T1000 (cell line): ENCODE measurements at regions not wholly inside any gene's neighbourhood (a gene's known extent, or its start where the extent isn't known, plus 50 kb on each side); places are given as distances from the start of the nearest gene placed in this dataset.
"Not testable (repeated sequence)": the region's sequence is repeated elsewhere in the genome, so short reads cannot be mapped to it uniquely, and the experiment has no call there.

Source experiments
- DNase-seq: peaks from one replicate; lab custom pipeline; 2025; ENCODE audit warnings: mixed read lengths; lab: John Stamatoyannopoulos, UW

DNA sequence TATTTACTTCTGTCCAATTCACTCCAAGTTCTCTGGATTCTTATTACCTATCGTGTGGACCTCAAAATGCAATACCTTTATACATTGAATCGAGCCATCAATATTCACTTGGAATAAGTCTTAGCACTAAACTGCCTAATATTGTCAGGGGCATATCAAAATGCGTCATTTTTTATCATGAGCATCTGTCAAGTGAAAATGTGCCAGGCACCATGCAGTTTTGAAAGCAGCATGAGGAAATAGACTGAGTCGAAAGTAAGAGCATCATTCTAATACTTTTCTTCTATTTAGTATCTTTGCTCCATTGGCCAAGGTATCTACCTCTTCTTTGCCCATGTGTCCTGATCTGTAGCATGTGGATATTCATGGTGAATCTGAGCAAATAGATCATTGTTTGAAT, 1193.4 kb downstream of the CDH11 start:
- DNase-seq: no peak

DNA sequence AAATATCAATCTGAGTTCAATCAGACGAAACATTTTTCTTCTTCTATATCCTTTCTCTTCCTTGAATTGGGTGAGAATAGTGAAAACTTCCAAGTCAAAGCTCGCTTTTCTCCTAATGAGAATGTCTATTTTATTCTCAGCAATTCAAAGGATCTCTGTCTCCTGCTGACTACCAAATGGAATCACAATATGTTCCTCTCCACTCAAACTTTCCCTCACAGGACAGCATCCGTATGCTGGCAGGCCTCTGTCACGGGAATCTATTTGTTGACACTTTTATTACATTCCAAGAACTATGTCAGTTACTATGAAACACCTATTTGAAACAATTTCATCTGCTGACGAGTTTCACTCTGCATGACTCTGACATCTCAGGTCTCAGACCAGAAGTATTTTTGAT, 1196.6 kb downstream of the CDH11 start:
- no peak for DNase-seq

DNA sequence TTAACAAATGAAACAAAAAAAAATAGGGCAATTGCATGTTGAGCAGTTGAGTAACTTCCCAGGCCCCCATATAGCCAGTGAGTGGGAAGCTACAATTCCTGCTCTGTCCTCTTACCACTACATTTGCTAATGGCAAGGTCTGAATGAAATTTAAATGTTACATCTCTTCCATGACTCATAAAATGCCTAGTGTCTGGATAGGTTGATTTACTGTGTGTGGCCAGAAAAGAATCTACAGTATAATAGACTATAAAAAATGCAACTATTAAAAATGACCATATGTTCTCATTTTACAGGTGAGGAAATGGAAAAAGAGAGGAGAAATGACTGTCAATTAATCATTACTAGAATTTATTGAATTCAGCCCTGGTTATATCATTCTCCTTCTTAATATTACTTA, 1199.3 kb downstream of the CDH11 start:
- DNase-seq: no peak

DNA sequence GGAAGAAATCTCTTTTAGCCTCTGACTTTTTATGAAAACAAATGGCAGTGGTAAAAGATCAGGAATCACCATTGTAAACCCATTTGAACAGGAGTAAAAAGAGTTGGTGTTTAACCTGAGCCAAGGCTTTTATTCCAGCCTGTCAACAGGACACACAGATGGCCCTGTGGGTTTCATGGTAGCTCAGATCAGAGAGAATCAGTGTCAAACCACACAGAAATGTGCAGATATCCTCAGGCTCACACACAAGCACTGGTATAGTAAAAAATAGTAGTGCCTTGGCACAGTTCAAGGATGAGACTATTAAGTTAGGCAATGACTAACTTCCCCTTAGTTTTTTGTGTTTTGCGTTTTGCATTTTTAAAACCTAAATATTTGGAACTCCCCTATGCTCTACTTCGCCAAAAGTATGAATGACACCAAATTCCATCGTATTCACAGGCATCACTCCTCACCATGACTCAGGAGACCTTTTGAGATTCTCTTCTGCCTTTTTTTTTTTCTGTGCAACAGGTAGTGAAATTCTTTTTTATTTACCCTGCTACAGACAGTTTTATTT, 1200.0 kb downstream of the CDH11 start:
- DNase-seq: no peak

DNA sequence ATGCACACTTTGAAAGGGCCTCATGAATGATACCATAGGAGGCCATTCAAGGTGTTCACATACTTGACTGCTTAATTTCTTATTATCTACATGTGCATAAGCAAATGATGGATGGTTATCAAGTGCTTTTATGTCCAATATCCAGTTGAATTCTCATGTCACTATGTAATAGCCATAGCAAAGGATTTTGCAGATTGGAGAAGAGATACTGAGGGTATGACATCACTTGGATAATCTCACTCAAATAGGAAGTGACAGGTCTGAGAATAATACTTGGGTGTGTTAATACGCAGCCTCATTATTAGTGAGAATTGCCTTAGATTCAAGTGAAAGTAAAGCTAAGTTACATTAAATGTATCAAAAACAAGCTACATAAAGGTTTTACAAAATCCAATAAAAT, 1208.6 kb downstream of the CDH11 start:
- no peak for DNase-seq

DNA sequence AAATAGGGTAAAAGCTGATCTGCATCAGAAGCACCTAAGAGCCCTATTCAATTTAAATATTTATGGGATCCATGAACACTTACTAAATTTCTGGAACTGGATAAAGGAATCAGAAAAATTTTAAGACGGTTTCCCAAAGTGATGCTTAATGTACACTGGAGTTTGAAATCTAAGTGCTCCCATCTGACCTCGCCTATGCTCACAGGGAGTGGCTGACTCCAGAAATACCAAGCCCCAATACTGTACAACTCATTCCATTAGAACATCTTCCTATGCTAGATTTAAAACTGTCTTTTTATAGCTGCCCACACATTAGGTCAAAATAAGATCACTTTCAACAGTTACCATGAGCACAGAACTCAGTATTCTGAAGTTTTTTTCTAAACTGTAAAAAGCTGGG, 1214.6 kb downstream of the CDH11 start:
- DNase-seq: no peak

DNA sequence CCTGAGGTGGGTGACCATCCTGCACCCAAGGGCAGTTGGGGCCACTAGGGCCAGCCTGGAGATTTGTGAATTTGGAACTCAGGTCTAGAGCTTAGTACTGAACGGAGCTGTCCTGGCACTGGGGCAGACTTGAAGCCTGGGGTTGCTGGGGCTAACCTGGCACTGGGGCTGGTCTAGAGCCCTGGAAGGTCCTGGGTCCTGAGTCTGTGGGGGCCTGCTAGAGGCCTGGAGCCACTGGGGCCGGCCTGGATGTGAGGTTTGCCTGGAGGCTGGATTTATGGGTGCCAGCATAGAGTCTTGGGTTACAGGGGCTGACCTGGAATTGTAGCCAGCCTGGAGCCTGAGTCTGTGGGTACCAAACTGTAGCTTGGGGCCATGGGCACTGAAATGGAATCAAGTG, 1216.9 kb downstream of the CDH11 start:
- DNase-seq: no peak

DNA sequence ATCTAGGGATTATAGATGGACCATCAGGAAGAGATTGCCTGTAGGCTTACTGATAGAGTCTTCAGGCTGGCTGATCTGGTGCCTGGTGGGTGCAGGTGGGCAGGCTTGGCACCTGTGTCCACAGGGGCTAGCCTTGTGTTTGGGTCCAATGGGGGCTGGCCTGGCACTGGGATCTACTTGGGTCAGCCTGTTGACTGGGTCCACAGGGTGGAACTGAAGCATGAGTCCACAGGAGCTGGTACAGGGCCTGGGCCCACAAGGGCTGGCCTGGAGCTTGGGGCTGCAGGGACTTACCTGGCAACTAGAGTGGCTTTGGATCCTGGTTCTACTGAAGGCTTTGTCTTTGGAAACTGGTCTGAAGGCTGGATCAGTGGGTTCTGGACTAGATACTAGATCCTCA, 1217.7 kb downstream of the CDH11 start:
- no peak for DNase-seq

DNA sequence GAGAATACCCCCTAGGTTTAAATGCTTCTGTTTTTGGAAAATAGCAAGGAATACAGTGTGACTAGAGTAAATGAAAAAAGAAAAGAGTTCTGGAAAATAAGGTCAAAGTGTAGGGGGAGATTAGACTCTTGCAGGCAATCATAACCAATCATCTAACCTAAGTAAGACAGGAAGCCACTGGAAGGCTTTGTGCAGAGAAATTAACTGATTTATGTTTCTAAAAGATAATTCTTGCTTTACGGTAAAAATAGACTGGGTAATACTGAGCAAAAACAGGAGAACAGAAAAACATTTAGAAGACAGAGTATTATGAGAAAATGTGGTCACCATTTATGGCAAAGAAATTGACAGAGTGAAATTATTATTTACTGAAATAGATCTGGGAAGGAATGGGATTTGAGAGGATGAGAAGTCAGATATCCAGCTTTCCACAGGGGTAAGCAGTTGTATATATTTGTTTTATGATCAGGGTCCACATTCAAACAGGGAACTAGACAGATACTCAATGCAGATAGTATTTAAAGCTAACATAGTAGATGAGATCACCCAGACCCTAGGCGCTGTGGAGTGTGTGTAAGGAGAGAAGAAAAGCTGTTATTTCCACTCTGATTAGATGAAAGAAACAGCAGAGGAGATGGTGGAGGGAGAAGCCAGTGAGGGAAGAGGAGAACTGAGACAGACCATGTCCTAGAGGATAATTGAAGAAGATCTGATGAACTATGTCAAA, 1225.3 kb downstream of the CDH11 start:
- no peak for DNase-seq

DNA sequence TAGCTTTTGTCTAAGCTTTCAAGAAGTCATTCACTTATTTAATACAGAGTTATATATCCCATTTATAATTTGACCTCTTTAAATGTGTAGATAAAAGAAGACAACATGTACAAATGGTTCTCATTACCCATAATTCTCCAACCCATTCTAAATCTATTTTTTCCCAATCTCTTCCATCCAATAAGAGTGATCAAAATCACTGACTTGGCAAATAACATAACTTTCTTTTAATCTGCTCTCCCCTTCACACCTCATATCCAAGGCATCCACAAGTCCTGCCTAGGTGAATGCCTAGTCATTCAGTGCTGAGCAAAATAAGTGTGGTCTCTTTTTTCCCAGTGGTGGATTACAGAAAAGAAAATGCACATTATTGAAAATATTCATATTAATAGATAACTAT, 1231.1 kb downstream of the CDH11 start:
- no peak for DNase-seq

DNA sequence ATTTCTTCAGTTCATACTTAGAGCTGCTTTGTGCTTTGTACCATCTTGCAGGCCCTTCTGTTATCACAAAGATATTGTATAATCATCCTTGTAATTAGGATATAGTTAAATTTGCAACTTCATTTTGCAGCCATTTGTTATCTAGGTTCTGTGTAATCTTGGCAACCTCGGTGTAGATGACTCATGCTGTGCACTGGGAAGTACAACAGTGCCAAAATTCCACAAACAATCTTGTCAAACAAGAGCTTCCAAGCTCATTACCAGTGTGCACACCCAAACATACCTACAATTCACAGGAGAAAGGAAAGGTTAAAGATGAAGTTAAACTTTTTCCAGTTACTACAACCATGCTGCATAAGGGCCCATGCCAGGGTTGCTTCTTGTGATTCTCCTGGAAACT, 1231.8 kb downstream of the CDH11 start:
- DNase-seq: no peak

DNA sequence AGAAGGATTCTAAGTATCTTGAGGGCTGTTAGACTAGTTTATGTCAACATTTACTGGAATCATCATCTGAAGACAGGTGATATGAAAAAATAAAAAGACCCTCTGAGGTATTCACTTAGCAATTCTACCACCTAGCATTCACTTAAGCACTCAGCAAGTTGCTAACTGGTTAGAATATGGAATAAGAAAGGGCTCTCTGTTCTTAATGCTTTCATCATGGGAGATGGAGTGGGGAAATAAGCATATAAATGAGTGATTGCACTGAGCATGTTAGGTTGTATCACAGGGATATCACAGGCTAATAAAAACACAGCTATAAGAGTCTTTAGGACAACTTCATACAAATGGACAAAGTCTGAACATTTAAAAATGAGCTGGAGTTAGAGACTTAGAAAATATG, 1238.8 kb downstream of the CDH11 start:
- DNase-seq: no peak

DNA sequence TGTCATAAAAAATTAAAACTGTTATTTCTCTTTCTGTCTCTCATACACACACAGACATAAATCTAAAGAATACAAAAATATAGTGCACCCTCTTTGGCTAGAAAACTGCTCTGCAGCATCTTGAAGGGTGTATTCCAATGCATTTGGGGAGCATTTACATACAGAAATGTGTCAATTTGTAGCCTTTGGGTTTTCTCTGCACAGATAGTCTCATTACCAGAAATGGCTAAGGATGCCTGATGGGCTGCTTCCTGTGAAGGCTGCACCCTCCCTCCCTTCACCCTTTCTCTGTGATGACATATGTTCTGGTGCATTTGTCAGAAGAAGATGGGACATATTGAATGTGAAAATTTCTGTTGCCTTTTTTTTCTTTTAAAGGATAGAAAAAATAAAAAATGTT, 1239.3 kb downstream of the CDH11 start:
- no peak for DNase-seq

DNA sequence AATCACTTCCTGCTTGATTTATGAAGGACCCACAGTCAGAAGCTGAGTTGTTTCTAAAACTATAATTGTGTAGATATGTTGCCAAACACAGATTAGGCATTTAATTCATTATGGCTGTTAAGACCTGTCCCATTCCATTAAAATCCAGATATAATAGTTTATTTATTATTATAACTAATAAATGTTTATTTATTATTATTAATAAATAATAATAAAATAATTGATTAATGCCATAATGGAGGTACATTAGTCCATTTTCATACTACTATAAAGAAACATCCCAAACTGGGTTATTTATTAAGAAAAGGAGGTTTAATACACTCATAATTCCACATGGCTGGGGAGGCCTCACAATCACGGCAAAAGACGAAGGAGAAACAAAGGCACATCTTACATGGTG, 1240.9 kb downstream of the CDH11 start:
- no peak for DNase-seq

DNA sequence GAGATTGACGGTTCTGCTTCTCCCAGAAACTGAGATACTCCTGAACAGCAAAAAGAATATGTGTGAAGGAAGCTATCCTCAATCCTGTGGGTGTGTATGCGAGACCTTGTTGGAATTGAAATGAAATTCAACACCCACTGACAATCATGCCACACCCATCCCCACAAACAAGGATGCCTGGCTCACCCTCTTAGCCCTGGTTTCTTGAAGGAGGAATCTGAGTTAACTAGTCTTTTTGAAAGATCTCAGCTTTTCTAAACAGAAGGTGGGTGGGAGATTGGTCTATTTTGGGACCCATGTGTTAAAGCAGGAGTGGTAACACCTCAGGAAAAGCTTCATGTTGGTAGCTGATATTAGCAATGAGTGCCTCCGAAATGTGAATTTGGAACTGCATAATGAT, 1244.5 kb downstream of the CDH11 start:
- no peak for DNase-seq

DNA sequence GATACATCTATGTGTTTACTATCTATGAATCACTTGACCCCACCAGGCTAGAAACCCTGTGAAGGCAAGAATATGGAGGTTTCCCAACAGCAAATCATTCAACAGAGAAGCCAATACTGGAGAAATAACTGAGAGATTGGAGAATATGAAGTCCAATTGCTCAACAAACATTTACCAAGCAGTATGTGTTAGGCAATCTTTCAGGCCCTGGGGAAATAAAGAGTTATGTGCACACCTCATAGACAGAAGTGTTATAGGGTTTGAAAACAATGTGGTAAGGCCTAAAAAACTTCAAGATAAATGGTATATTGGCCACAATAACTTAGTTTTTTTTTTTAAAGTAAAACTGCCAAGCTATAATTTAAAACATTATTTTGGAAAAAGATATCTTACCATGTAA, 1245.8 kb downstream of the CDH11 start:
- DNase-seq: no peak

DNA sequence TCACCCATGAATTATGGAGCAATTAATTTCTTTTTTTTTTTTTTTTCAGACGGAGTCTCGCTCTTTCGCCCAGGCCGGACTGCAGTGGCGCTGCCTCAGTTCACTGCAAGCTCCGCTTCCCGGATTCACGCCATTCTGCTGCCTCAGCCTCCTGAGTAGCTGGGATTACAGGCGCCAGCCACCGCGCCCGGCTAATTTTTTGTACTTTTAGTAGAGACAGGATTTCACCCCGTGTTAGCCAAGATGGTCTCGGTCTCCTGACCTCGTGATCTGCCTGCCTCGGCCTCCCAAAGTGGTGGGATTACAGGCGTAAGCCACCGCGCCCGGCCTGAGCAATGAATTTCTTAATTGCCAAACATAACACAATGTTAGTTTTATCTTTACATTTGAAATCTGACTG, 1261.2 kb downstream of the CDH11 start:
- DNase-seq: not testable (repeated sequence)

DNA sequence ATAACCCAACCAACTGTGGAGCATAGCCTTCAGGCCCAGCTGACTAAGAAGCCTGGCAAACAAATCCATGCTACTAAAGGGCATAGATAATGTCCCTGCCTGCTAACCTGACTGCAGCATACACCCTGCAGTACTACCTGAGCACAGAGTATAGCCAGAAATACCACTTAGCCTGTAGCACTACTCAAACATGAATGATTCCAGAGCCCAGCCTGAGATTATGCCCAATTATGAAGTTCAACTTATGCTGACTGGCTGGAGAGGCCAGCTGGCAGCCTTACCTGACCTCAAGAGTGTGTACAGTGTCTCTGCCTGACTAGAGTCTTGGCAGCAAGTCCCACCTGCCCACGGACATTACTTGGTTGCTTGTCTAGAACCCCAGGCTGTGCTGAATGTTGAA, 1265.3 kb downstream of the CDH11 start:
- DNase-seq: no peak

DNA sequence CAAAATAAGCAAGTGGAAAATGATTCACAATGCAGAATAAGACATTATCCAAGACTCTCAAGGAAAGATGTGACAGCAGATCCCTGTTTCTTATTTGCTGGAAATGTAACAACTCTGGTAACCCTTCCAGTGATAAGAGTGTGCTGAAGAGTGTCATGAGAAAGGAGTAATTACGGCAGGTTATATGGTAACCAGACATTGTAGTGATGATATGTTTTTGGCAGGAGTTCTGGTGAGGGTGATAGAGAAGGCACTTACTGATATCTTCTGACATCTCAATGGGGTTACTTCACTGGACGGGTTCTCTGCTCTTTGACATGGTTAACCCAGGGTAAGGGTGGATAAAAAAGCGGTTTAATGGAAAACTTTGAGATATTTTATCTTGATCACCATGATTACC, 1270.9 kb downstream of the CDH11 start:
- no peak for DNase-seq

DNA sequence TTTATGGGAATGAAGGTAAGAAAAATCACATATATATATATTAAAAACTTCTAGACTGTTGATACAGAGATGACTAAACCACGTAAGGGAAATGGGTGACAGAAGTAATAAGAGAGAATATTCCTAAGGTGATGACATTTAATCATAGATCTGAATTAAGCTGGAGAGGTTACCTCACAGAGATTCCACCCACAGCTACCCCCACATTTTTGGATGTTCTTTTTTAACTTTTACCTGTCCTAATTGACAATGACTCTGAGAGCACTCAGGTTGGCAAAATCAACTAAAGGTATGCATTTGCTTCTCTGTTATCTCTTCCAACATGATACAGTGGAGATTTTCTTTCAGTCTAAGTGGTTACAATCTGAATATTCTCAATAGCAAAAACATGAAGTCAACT, 1280.6 kb downstream of the CDH11 start:
- no peak for DNase-seq

DNA sequence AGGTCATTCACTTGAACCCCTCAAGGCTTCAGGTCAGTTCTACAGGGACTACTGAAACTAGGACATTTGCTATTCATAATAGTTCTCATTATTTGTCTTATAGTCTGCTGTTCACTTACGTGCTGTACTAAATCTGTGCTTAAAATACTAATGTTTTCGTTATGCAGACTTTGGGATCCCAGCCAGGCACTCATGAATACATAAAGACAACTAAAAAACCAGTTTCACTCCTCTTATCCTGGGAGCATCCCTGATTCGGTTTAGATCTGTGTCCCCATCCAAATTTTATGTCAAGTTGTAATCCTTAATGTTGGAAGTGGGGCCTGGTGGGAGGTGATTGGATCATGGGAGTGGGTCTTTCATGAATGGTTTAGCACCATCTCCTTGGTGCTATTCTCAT, 1291.8 kb downstream of the CDH11 start:
- no peak for DNase-seq

DNA sequence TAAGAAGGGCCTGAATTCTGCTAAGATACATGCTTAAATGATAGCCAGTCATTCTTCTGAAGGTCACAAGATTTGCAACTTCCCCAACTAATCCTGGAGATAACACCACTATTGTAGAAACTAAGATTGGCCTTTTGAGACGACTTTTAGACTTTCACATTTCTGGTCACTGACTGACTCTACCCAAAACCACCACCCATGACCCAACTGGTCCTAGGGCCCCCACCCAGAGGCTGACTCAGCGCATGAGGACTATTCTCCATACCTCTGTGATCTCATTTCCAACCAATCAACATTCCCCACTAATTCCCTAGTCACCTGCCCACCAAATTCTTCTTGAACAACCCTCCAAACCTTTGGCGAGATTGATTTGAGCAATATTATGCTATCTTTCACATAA, 1299.0 kb downstream of the CDH11 start:
- no peak for DNase-seq

DNA sequence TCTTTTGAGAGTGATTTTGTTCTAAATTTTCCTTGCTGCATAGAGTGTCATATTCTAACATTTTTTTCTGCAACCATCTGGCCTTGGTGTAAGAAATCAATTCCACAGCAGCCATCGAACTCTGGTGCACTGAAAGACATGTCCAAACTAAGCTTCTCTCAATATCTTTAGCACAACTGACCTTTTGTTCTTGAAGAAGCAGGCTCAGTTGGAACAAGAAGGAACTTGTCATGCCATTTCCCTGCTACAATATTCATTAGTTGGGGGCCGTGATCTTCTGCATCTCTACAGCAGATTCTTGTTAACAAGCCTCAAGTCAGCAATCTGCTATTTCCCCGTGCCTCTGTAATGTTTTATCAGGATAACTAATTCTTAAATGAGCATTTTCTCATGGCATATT, 1305.6 kb downstream of the CDH11 start:
- no peak for DNase-seq

DNA sequence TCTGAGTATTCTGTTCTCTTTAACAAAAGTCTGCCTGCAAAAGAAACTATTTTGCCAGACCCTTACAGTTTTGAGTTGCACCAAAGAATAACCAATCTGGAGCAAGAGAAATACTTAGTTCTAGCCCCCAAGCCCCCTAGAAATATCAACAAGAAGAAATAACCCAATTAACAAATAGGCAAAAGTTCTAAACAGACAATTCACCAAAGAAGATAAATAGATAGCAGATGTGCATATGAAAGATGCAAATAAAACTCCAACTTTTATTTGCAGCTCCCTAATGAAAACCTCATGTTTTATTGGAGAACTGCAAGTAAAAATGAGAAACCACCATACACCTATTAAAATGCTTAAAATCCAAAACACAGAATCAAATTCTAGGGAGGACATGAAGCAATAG, 1308.0 kb downstream of the CDH11 start:
- DNase-seq: no peak
